Kidney (tissue), 13 donors: ENCODE measurements at regions not wholly inside any gene's neighbourhood (a gene's known extent, or its start where the extent isn't known, plus 50 kb on each side); places are given as distances from the start of the nearest gene placed in this dataset.
A peak's percentile ranks its signal among the peaks of the same experiment; 100 is the strongest.

Source experiments
- DNase-seq, 5 donors: peaks; one replicate each; pipeline ENCODE4 v3.0.0-alpha.2; 2013 to 2020
- FAIRE-seq: peaks from 2 replicates; lab custom pipeline; 2012; peaks lifted over from hg19 to GRCh38; lab: Jason Lieb, UNC
- H3K27ac ChIP-seq, 2 donors: one replicate each; pipeline ENCODE4 v1.7.0; 2013; ENCODE audit warnings: low read depth in 2 of 2, low read length in 2 of 2, inconsistent platforms in 1 of 2
- H3K27me3 ChIP-seq: one replicate; pipeline ENCODE4 v1.7.1; 2013; ENCODE audit warnings: low read length, inconsistent platforms; ENCODE audit not compliant: control insufficient read depth, insufficient read depth
- H3K36me3 ChIP-seq, 3 donors: one replicate each; pipeline versions ENCODE4 v1.7.0 to v1.7.1; 2013; ENCODE audit warnings: low read length in 3 of 3, control low read depth in 1 of 3, inconsistent platforms in 1 of 3; ENCODE audit not compliant: insufficient read depth in 3 of 3, control insufficient read depth in 2 of 3
- H3K4me1 ChIP-seq, 3 donors: one replicate each; pipeline versions ENCODE4 v1.7.0 to v1.7.1; 2013; ENCODE audit warnings: low read length in 3 of 3, inconsistent platforms in 1 of 3, low read depth in 1 of 3; ENCODE audit not compliant: control insufficient read depth in 2 of 3, insufficient read depth in 2 of 3
- H3K4me3 ChIP-seq, 3 donors: one replicate each; pipeline versions ENCODE4 v1.7.0 to v1.8.1; 2013; ENCODE audit warnings: low read length in 3 of 3, control low read depth in 1 of 3, inconsistent platforms in 1 of 3
- H3K9ac ChIP-seq, 3 donors: one replicate each; pipeline versions ENCODE4 v1.7.0 to v1.7.1; 2013; ENCODE audit warnings: low read length in 3 of 3, control low read depth in 1 of 3, inconsistent platforms in 1 of 3
- H3K9me3 ChIP-seq, 3 donors: one replicate each; pipeline versions ENCODE4 v1.7.0 to v1.7.1; 2013; ENCODE audit warnings: low read length in 3 of 3, control low read depth in 1 of 3, inconsistent platforms in 1 of 3; ENCODE audit not compliant: control insufficient read depth in 2 of 3, insufficient read depth in 1 of 3
- intact Hi-C: fragments of 100-400 bp; cut with DNase I; formaldehyde crosslinking; loops from one replicate; pipeline ENCODE4 v1.11.1; 2022
- TF ChIP-seq, protein P1 (sequence below): IDR thresholded peaks from 3 replicates; pipeline ENCODE4 v1.5.1; 2012; ENCODE audit warnings: mild to moderate bottlenecking, moderate library complexity, borderline replicate concordance; ENCODE audit not compliant: insufficient read depth; ENCODE audit errors: extremely low read depth
- donor health status: control.
- donor health status: control.
- donor health status: control.
- donor health status: control.
- donor health status: control.
- donor health status: DM: yes; HTN: yes; CAD: no.
- donor health status: Normal renal cell carcinoma (clear cell type).

DNA sequence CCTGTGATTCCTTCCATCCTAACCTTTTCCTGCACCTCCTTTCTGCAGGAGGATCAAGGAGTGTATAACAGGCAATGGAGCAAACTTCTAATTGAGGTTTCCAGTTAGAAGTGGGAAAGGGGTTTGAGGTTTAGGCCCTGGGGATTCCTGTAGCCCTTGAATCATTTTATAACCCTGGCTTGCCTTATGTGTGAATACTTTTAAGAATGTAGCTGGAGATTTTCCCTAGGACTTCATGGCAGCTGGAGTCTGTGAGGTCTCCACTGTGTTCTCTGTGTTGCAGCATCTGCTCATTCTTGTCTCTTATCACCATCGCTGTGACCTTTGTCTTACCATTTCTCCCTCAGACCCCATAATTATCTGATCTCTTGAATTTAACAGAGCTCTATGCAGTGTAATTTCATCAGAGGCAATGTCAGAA, 370.2 kb upstream of the SLC14A2 start:
- no peaks in the 10 kb centered on the region for H3K9me3 ChIP-seq
- H3K27me3 ChIP-seq: no peaks in the 10 kb centered on the region
- no peaks in the 10 kb centered on the region for H3K4me1 ChIP-seq
- intact Hi-C loops: no loop called here
- no peak overlapping the region for H3K9ac ChIP-seq
- FAIRE-seq (no peak), DNase-seq (no peak)
- H3K36me3 ChIP-seq: no peaks in the 10 kb centered on the region
- no peak overlapping the region for H3K27ac ChIP-seq
- TF ChIP-seq, protein P1, sequence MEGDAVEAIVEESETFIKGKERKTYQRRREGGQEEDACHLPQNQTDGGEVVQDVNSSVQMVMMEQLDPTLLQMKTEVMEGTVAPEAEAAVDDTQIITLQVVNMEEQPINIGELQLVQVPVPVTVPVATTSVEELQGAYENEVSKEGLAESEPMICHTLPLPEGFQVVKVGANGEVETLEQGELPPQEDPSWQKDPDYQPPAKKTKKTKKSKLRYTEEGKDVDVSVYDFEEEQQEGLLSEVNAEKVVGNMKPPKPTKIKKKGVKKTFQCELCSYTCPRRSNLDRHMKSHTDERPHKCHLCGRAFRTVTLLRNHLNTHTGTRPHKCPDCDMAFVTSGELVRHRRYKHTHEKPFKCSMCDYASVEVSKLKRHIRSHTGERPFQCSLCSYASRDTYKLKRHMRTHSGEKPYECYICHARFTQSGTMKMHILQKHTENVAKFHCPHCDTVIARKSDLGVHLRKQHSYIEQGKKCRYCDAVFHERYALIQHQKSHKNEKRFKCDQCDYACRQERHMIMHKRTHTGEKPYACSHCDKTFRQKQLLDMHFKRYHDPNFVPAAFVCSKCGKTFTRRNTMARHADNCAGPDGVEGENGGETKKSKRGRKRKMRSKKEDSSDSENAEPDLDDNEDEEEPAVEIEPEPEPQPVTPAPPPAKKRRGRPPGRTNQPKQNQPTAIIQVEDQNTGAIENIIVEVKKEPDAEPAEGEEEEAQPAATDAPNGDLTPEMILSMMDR: no peak
- no peak overlapping the region for H3K4me3 ChIP-seq

DNA sequence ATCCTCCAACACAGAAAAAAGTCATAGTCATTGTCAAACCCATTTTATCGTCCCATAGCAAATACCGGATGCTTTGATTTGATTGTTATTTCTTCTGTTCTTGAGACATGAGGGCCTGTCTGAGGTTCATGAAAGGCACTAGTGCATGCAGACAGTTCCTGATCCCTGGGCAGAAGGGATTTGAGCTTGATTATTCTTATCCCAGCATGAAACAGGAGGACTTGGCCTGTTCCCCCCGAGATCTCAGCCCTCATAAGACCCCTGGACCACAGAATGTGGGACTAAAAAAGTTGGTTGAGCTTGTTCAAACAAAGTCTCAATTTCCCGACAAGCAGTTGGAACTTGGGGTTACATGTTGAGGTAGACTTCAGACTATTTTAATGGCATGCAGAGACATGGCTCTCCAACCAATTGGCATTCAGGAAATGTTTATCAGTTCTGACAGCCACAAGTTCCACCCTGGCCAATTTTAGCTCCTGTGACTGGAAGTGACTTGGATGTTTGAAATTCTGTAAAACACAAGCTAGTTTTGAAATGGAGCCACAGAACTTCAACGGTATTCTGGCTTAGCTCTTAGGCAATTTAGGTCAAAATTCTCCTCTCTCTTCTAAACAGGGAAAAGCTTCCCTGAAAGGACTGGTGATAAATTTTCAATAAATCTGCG, 366.9 kb upstream of the SLC14A2 start:
- Histone ChIP-seq H3K4me1 (no peaks in the 10 kb centered on the region), H3K9ac (no peak overlapping the region), H3K36me3 (no peaks in the 10 kb centered on the region), H3K27me3 (no peaks in the 10 kb centered on the region), H3K4me3 (no peak overlapping the region), H3K9me3 (no peaks in the 10 kb centered on the region), H3K27ac (peak overlapping the region in 1 of 2 donors; percentile 52)
- intact Hi-C loops: no loop called here
- TF ChIP-seq, protein P1: no peak
- DNase-seq (peak in 1 of 5 donors; percentile 25), FAIRE-seq (no peak)

DNA sequence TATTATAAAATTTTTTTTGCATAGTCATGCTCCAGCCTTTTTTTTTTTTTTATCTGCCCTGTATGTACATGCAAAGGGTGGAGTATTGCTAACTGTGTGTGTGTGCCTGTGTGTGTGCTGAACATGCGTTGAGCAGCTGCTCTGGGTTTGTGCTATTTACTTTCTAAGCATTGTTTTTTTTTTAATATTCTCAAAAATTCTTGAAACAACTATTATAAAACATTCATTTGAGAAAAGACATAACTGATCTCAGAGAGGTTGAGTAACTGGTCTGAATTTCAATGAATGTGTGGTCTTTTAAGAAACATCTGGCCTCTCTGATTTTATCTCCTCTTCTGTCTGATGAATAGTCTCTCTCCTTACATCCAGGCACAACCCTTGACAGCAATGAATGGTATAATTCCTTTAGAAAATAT, 366.0 kb upstream of the SLC14A2 start:
- TF ChIP-seq, protein P1: no peak
- no peaks in the 10 kb centered on the region for H3K4me1 ChIP-seq
- H3K27me3 ChIP-seq: no peaks in the 10 kb centered on the region
- FAIRE-seq (no peak), DNase-seq (no peak)
- H3K9ac ChIP-seq: no peak overlapping the region
- no peaks in the 10 kb centered on the region for H3K36me3 ChIP-seq
- no peaks in the 10 kb centered on the region for H3K9me3 ChIP-seq
- intact Hi-C loops: no loop called here
- peak overlapping the region in 1 of 2 donors; percentile 32 for H3K27ac ChIP-seq
- no peak overlapping the region for H3K4me3 ChIP-seq

DNA sequence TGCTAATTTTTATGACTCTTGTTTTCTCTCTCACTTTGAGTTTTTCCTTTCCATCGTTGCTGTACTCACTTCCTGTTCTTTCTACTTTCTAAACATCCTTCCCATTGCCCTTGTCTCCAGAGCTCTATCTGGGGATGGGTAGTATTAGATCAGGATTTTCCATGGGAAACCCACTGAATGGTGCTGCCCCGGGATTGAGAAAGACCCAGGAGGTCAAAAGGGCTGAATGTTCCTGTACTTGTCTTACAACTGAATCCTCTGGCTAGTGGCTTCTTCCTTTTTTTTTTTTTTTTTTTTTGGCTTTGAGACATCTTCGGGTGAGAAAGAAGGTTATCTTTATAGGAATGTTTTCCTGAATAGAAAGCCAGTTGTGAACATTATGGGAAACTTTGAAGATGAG, 364.8 kb upstream of the SLC14A2 start:
- Histone ChIP-seq H3K9me3 (no peaks in the 10 kb centered on the region), H3K27me3 (no peaks in the 10 kb centered on the region), H3K36me3 (no peaks in the 10 kb centered on the region), H3K4me3 (no peak overlapping the region), H3K4me1 (no peaks in the 10 kb centered on the region), H3K27ac (no peak overlapping the region), H3K9ac (no peak overlapping the region)
- FAIRE-seq: no peak
- TF ChIP-seq, protein P1: no peak
- intact Hi-C loops: no loop called here
- DNase-seq: no peak
